Kidney epithelial cell (primary cell): ENCODE measurements at regions not wholly inside any gene's neighbourhood (a gene's known extent, or its start where the extent isn't known, plus 50 kb on each side); places are given as distances from the start of the nearest gene placed in this dataset.

Source experiments
- DNase-seq: peaks from one replicate; pipeline ENCODE4 v3.0.0-alpha.2; 2010; ENCODE audit warnings: low read depth
- H3K27me3 ChIP-seq: 2 replicates; pipeline ENCODE4 v1.6.0; 2011; ENCODE audit warnings: low read length; ENCODE audit not compliant: control insufficient read depth, insufficient read depth
- H3K36me3 ChIP-seq: 2 replicates; pipeline ENCODE4 v1.5.1; 2011; ENCODE audit warnings: low read length; ENCODE audit not compliant: control insufficient read depth, insufficient read depth
- H3K4me3 ChIP-seq: 2 replicates; pipeline ENCODE4 v1.5.1; 2011; ENCODE audit warnings: low read depth, mild to moderate bottlenecking, control low read depth, low read length
- CTCF ChIP-seq: IDR thresholded peaks from 2 replicates; pipeline ENCODE4 v1.5.1; 2011; ENCODE audit warnings: mild to moderate bottlenecking, moderate library complexity, low read length, control low read depth, inconsistent platforms; ENCODE audit not compliant: insufficient read depth, poor library complexity, severe bottlenecking

- Histone ChIP-seq H3K4me3 (no peak overlapping the region), H3K27me3 (no peaks in the 10 kb centered on the region), H3K36me3 (no peaks in the 10 kb centered on the region)
- DNase-seq = no peak
- no peak for TF ChIP-seq CTCF
Measured at GRCh38 chr15:94855018-94855408, 623.7 kb downstream of the MCTP2 start.

GRCh38 chr15:94855409-94856266 lies 624.3 kb downstream of the MCTP2 start:
- DNase-seq = no peak
- H3K4me3 ChIP-seq = no peak overlapping the region
- no peak for TF ChIP-seq CTCF
- no peaks in the 10 kb centered on the region for H3K36me3 ChIP-seq
- H3K27me3 ChIP-seq = no peaks in the 10 kb centered on the region

- Histone ChIP-seq H3K27me3 (no peaks in the 10 kb centered on the region), H3K36me3 (no peaks in the 10 kb centered on the region), H3K4me3 (no peak overlapping the region)
- no peak for TF ChIP-seq CTCF
- DNase-seq = no peak
Measured at GRCh38 chr15:94856267-94856854, 625.0 kb downstream of the MCTP2 start.

- DNase-seq = no peak
Measured at GRCh38 chr15:94857466-94857865, 626.1 kb downstream of the MCTP2 start.

GRCh38 chr15:94858011-94858410 lies 626.6 kb downstream of the MCTP2 start:
- TF ChIP-seq CTCF = no peak
- no peak for DNase-seq
- Histone ChIP-seq H3K27me3 (no peaks in the 10 kb centered on the region), H3K36me3 (no peaks in the 10 kb centered on the region), H3K4me3 (no peak overlapping the region)

More at GRCh38 chr15:94857466-94857865, 626.1 kb downstream of the MCTP2 start:
- no peak overlapping the region for H3K4me3 ChIP-seq
- H3K36me3 ChIP-seq = no peaks in the 10 kb centered on the region
- no peaks in the 10 kb centered on the region for H3K27me3 ChIP-seq
- TF ChIP-seq CTCF = no peak

GRCh38 chr15:94858449-94858848 lies 627.1 kb downstream of the MCTP2 start:
- DNase-seq = no peak
- no peak for TF ChIP-seq CTCF
- no peaks in the 10 kb centered on the region for H3K27me3 ChIP-seq
- H3K36me3 ChIP-seq = no peaks in the 10 kb centered on the region
- H3K4me3 ChIP-seq = no peak overlapping the region
